Hepatocyte (in vitro differentiated cells): ENCODE measurements at regions not wholly inside any gene's neighbourhood (a gene's known extent, or its start where the extent isn't known, plus 50 kb on each side); places are given as distances from the start of the nearest gene placed in this dataset.

Experiments
- CTCF ChIP-seq: fragments of 200-600 bp; sonication (generic); IDR thresholded peaks from 2 replicates; pipeline ENCODE4 v1.5.1; 2016; ENCODE audit warnings: antibody characterized with exemption, mild to moderate bottlenecking; ENCODE audit not compliant: poor library complexity
- EZH2 ChIP-seq: fragments of 200-600 bp; sonication (generic); IDR thresholded peaks from 2 replicates; pipeline ENCODE4 v1.6.1; 2016; ENCODE audit warnings: antibody characterized with exemption, mild to moderate bottlenecking, borderline replicate concordance
- EZH2phosphoT487 ChIP-seq: fragments of 200-600 bp; sonication (generic); IDR thresholded peaks from one replicate; pipeline ENCODE4 v1.6.1; 2018; ENCODE audit warnings: antibody characterized with exemption, mild to moderate bottlenecking, low read depth, moderate library complexity; ENCODE audit not compliant: unreplicated experiment, severe bottlenecking

- TF ChIP-seq CTCF, result no peak
- no peak for TF ChIP-seq EZH2
- no peak for TF ChIP-seq EZH2phosphoT487
Observed at GRCh38 chr4:163762741-163763140, 268.3 kb downstream of the TMA16 start.
